Gastroesophageal sphincter (tissue), 3 donors: ENCODE measurements at regions not wholly inside any gene's neighbourhood (a gene's known extent, or its start where the extent isn't known, plus 50 kb on each side); places are given as distances from the start of the nearest gene placed in this dataset.

Source experiments
- POLR2A ChIP-seq, 2 donors: fragments of 450-650 bp; IDR thresholded peaks; one replicate each; pipeline ENCODE4 v1.6.1; 2017; ENCODE audit warnings: antibody characterized with exemption in 2 of 2, mild to moderate bottlenecking in 2 of 2, moderate library complexity in 1 of 2
- POLR2AphosphoS5 ChIP-seq: sonication (generic); formaldehyde crosslinking; IDR thresholded peaks from one replicate; pipeline ENCODE4 v1.6.1; 2017; ENCODE audit warnings: antibody characterized with exemption
- TF ChIP-seq, protein P1 (sequence below), 4 experiments: fragments of 200-600 bp in 2 of 4; fragments of 450-650 bp in 2 of 4; sonication (generic) in 1 of 4; IDR thresholded peaks; one replicate each; pipeline ENCODE4 v1.5.1; 2017 to 2019; ENCODE audit warnings: antibody characterized with exemption in 4 of 4, mild to moderate bottlenecking in 2 of 4, moderate library complexity in 2 of 4

DNA sequence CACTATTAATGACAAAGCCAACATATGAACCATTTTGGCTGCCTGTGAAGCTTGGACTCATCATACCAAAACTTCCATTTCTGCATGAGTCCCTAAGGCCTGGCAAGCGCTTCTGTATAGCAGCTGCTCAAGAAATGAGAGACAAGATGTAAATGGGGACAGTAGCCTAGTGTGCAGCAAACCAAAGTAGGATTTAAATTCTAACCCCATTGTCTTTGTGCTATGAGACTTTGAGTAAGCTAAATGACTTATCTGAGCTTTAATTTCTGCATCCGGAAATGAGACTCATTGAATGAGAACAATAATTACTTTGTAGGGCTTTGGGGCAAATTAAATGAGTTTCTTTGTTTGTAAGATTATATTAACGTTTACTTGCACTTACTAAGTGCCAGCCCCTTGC lies 536.4 kb upstream of the CDH7 start:
- TF ChIP-seq POLR2A (IDR thresholded peaks at IDR 0.05): no peak
- TF ChIP-seq, protein P1, sequence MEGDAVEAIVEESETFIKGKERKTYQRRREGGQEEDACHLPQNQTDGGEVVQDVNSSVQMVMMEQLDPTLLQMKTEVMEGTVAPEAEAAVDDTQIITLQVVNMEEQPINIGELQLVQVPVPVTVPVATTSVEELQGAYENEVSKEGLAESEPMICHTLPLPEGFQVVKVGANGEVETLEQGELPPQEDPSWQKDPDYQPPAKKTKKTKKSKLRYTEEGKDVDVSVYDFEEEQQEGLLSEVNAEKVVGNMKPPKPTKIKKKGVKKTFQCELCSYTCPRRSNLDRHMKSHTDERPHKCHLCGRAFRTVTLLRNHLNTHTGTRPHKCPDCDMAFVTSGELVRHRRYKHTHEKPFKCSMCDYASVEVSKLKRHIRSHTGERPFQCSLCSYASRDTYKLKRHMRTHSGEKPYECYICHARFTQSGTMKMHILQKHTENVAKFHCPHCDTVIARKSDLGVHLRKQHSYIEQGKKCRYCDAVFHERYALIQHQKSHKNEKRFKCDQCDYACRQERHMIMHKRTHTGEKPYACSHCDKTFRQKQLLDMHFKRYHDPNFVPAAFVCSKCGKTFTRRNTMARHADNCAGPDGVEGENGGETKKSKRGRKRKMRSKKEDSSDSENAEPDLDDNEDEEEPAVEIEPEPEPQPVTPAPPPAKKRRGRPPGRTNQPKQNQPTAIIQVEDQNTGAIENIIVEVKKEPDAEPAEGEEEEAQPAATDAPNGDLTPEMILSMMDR (IDR thresholded peaks at IDR 0.05): no peak
- TF ChIP-seq POLR2AphosphoS5: no peak
